ENCODE measurements at regions not wholly inside any gene's neighbourhood (a gene's known extent, or its start where the extent isn't known, plus 50 kb on each side); places are given as distances from the start of the nearest gene placed in this dataset.

GRCh38 chr9:79925326-79925725 is 353.6 kb downstream of the TLE4 start:
- Histone ChIP-seq H3K56ac (ENCODE audit: insufficient read length, low read depth, low read length) (no peak overlapping the region), H2BK120ac (ENCODE audit: low read depth, low read length, poor library complexity, severe bottlenecking) (no peak overlapping the region), H2BK20ac (ENCODE audit: low read depth, low read length, poor library complexity, severe bottlenecking) (no peak overlapping the region), H3K4me2 (ENCODE audit: insufficient read depth, insufficient read length, low read length) (no peak overlapping the region), H3K79me1 (ENCODE audit: insufficient read depth, low read depth, low read length, poor library complexity, severe bottlenecking) (no peaks in the 10 kb centered on the region), H2BK15ac (ENCODE audit: low read depth, low read length) (no peak overlapping the region), H2AK5ac (ENCODE audit: insufficient read length, low read length) (no peak overlapping the region), H3K9me3 (ENCODE audit: control insufficient read depth, low read depth, low read length) (no peaks in the 10 kb centered on the region), H3K9ac (ENCODE audit: extremely low read depth, insufficient read length, low read length) (no peak overlapping the region), H2AFZ (ENCODE audit: low read length) (no peak overlapping the region), H4K5ac (ENCODE audit: insufficient read length, low read depth, low read length) (no peak overlapping the region), H4K91ac (ENCODE audit: insufficient read length, low read depth, low read length) (no peak overlapping the region), H3K4me1 (ENCODE audit: insufficient read depth, low read length) (no peaks in the 10 kb centered on the region; the same call in 1 of the 2 replicates), H3K14ac (ENCODE audit: insufficient read depth, low read length) (no peak overlapping the region), H2BK12ac (ENCODE audit: insufficient read length, low read depth, low read length) (no peak overlapping the region), H3K23me2 (ENCODE audit: insufficient read length, low read depth, low read length, poor library complexity, severe bottlenecking) (no peaks in the 10 kb centered on the region), H3K27ac (ENCODE audit: insufficient read length, low read depth, low read length) (no peak overlapping the region), H3K79me2 (ENCODE audit: insufficient read depth, low read length) (no peaks in the 10 kb centered on the region), H4K8ac (replicated peaks; ENCODE audit: insufficient read length, low read depth, low read length) (no peak overlapping the region), H3K18ac (ENCODE audit: insufficient read length, low read depth, low read length) (no peak overlapping the region), H3K23ac (ENCODE audit: insufficient read length, low read depth, low read length) (no peak overlapping the region), H2BK5ac (ENCODE audit: insufficient read length, low read length) (no peak overlapping the region), H3K27me3 (ENCODE audit: insufficient read depth, low read length) (no peaks in the 10 kb centered on the region), H3T11ph (ENCODE audit: low read length) (no peak overlapping the region), H4K20me1 (ENCODE audit: control insufficient read depth, insufficient read depth, insufficient read length) (no peaks in the 10 kb centered on the region), H3K4ac (ENCODE audit: low read depth, low read length) (no peak overlapping the region)
- H3K9me3 Mint-ChIP-seq: no peaks in the 10 kb centered on the region
- no peak overlapping the region for H3K27ac Mint-ChIP-seq
- TF ChIP-seq CTCF (conservative IDR thresholded peaks at IDR 0.05): no peak
- H3K4me1 Mint-ChIP-seq: peaks cover 5 to 7% of the 10 kb centered on the region in 2 experiments; a peak in 3 of 4 replicates
- no peaks in the 10 kb centered on the region for H3K36me3 Mint-ChIP-seq (ENCODE audit: insufficient read depth in 1 of 3, low read depth in 3 of 3)
- DNase-seq: no peak
- no peaks in the 10 kb centered on the region for H3K27me3 Mint-ChIP-seq (ENCODE audit: low read depth)
- H3K4me3 Mint-ChIP-seq: no peak overlapping the region

All from H9 (cell line).